Urothelium cell line (cell line): ENCODE measurements at regions not wholly inside any gene's neighbourhood (a gene's known extent, or its start where the extent isn't known, plus 50 kb on each side); places are given as distances from the start of the nearest gene placed in this dataset.
A peak's percentile ranks its signal among the peaks of the same experiment; 100 is the strongest.

Source experiments
- DNase-seq: peaks from one replicate; pipeline ENCODE4 v3.0.0; 2011; ENCODE audit warnings: low spot score, mixed read lengths
- FAIRE-seq: peaks from 2 replicates; lab custom pipeline; 2011; peaks lifted over from hg19 to GRCh38; lab: Jason Lieb, UNC

DNA sequence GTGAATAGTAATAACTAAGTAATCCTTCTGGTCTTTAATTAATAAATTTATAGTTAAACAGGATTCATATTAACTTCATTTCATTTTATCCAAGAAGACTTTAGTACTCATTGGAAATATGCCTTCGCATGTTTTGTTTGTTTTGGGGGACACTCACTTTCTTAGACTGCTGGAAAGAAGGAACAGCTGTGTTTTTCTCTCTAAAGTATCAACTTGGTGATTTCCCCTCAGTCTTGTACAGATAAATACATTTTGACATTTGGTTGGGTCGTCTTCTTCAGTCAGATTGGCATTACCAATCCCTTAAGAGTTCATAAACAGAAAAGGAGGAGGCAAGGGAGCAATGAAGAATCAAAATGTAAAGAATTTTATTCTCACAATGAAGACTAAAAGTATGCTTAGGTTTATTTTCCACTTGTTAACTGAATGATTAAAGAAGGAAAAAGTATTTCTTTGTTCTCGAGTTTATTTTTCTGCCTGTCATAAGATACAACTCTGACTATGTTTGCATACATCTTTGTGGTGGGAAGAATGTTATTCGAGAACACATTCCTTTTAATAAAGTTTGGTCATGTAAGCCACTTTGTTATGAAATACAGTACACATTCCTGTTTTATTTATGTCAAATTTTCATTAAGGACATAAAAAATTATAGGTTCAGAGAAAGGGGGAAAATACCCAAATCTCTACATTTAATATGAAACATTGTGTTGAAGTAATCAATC lies 140.2 kb downstream of the GMNC start:
- DNase-seq, result no peak
- FAIRE-seq, result no peak

GRCh38 chr3:190721330-190721729 lies 141.2 kb downstream of the GMNC start:
- FAIRE-seq, result no peak
- DNase-seq, result no peak

GRCh38 chr3:190718671-190719070 lies 143.8 kb downstream of the GMNC start:
- peak; percentile 12 for DNase-seq
- no peak for FAIRE-seq

DNA sequence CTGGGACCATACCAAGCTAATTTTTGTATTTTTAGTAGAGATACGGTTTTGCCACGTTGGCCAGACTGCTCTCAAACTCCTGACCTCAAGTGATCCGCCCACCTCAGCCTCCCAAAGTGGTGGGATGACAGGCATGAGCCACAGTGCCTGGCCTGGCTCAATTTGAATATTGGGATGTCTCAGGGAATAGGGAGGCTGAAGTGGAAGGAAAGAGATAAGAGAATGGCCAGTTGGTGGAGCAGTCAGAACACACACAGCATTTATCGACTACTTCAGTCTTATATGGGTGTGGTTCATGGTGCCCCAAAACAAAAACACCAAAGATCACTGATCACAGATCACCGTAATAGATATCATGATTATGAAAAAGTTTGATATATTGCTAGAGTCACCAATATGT lies 144.4 kb downstream of the GMNC start:
- FAIRE-seq (no peak), DNase-seq (no peak)

- FAIRE-seq (no peak), DNase-seq (no peak)
Measured at GRCh38 chr3:190716961-190717360, 145.5 kb downstream of the GMNC start.

DNA sequence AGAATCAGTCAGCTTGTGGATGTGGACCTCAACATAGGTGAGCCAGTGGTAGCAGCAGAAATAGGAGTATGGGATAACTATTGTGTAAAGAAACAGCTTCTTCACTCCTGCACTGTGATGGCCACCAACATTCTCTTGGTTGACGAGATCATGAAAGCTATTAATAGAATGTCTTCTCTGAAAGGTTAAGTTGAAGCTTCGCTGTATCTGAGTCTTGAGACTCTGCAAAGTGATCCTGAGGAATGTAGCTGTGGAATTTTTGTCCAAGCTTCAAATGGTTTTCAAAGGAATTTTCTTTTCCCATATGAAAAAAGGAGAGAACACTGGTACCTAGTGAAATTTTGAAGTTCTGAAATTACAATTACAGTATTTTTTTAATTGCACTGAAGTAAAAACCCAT lies 146.3 kb downstream of the GMNC start:
- DNase-seq (no peak), FAIRE-seq (no peak)

DNA sequence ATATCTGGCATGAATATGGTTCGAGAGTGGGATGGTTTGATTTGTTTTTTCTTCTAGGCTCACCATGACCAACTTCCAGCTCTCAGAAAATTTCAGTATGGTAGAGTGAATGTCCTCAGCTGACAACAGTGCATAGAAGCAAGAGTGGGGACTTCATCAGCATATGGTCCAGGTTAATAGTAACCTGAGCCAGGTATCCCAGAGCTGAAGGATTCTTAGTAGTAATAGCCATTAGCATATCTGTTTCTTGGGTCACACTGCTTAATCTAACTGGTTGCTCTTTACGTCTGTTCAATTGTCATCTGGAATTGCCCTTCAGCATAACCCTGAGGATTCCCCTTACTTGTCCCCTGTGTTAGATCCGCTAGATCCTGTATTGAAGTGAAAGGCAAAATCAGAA lies 151.8 kb downstream of the GMNC start:
- FAIRE-seq (no peak), DNase-seq (no peak)

GRCh38 chr3:190709351-190709773 lies 153.1 kb downstream of the GMNC start:
- DNase-seq (no peak), FAIRE-seq (no peak)
